Activated T-cell treated with anti-CD3 and anti-CD28 coated beads, Interleukin-2, amount 50 U/mL, for 72 hours (primary cell): ENCODE measurements at regions not wholly inside any gene's neighbourhood (a gene's known extent, or its start where the extent isn't known, plus 50 kb on each side); places are given as distances from the start of the nearest gene placed in this dataset.
"Not testable (repeated sequence)": the region's sequence is repeated elsewhere in the genome, so short reads cannot be mapped to it uniquely, and the experiment has no call there.

Experiments used
- ATAC-seq, 2 donors: fragments of 150-1000 bp; cut with Tn5 transposase; replicated peaks in 1 of 2; 2 replicates each; pipeline ENCODE4 v1.10.0; 2021; ENCODE audit warnings: moderate library complexity in 2 of 2, mild to moderate bottlenecking in 1 of 2
- DNase-seq, 2 donors: peaks; one replicate each; pipeline ENCODE4 v3.0.0; 2021 to 2022; ENCODE audit warnings: mixed read lengths in 1 of 2
- H3K27ac Mint-ChIP-seq: one replicate; pipeline ENCODE4 v1.8.0; 2022; ENCODE audit warnings: mild to moderate bottlenecking, moderate library complexity, mixed read lengths
- H3K27me3 Mint-ChIP-seq: one replicate; pipeline ENCODE4 v1.8.0; 2022; ENCODE audit warnings: low read depth, mixed read lengths
- H3K36me3 Mint-ChIP-seq, 2 donors: one replicate each; pipeline ENCODE4 v1.8.0; 2022; ENCODE audit warnings: mixed read lengths in 2 of 2, mild to moderate bottlenecking in 1 of 2; ENCODE audit not compliant: insufficient read depth in 2 of 2
- H3K4me1 Mint-ChIP-seq: one replicate; pipeline ENCODE4 v1.8.0; 2022; ENCODE audit warnings: low read depth, mixed read lengths
- H3K4me3 Mint-ChIP-seq, 2 donors: one replicate each; pipeline ENCODE4 v1.8.0; 2022; ENCODE audit warnings: mild to moderate bottlenecking in 2 of 2, mixed read lengths in 2 of 2, moderate library complexity in 2 of 2
- H3K9me3 Mint-ChIP-seq, 2 donors: one replicate each; pipeline ENCODE4 v1.8.0; 2022; ENCODE audit warnings: mixed read lengths in 2 of 2

DNA sequence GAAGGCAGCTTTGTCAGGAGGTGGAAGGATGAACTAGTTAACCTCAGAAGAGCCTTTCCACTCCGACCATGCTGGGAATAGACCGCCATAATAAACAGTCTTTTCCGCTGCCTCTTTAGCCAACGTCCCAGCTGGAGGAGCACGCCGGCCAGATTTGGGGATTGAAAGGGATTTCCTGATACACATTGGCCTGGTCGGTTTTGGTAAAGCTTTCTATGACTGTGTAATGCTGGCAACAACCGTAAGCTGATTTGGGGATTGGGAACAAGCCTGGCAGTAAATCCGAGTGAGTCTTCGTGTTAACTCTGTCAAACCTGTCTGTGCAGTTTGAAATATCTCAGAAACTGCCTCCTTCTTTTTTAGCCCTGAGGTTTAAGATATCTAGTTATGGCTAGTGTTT, 87.0 kb downstream of the DAD1 start:
- no peak for DNase-seq

GRCh38 chr14:22500954-22501726, 87.9 kb downstream of the DAD1 start:
- DNase-seq (no peak), ATAC-seq (peak in 1 of 2 donors; percentile 39)
- Mint-ChIP-seq H3K4me1 (peaks cover 53% of the 10 kb centered on the region), H3K27ac (peak overlapping the region; percentile 100), H3K9me3 (no peaks in the 10 kb centered on the region), H3K4me3 (peak overlapping the region; percentile 93 to 95), H3K36me3 (peaks cover 35 to 42% of the 10 kb centered on the region in 2 donors), H3K27me3 (no peaks in the 10 kb centered on the region)

More for the DNA sequence above, 87.0 kb downstream of the DAD1 start:
- peak overlapping the region; percentile 100 for H3K27ac Mint-ChIP-seq
- no peak for ATAC-seq
- peak overlapping the region; percentile 93 to 95 for H3K4me3 Mint-ChIP-seq
- no peaks in the 10 kb centered on the region for H3K9me3 Mint-ChIP-seq
- peaks cover 62% of the 10 kb centered on the region for H3K4me1 Mint-ChIP-seq
- H3K27me3 Mint-ChIP-seq: no peaks in the 10 kb centered on the region
- peaks cover 38 to 50% of the 10 kb centered on the region in 2 donors for H3K36me3 Mint-ChIP-seq

GRCh38 chr14:22500525-22500924, 88.5 kb downstream of the DAD1 start:
- H3K4me1 Mint-ChIP-seq: peaks cover 47% of the 10 kb centered on the region
- H3K27me3 Mint-ChIP-seq: no peaks in the 10 kb centered on the region
- H3K4me3 Mint-ChIP-seq: peak overlapping the region; percentile 93 to 95
- peaks cover 29 to 41% of the 10 kb centered on the region in 2 donors for H3K36me3 Mint-ChIP-seq
- peak overlapping the region; percentile 100 for H3K27ac Mint-ChIP-seq
- H3K9me3 Mint-ChIP-seq: no peaks in the 10 kb centered on the region
- ATAC-seq (no peak), DNase-seq (no peak)

GRCh38 chr14:22497671-22498093, 91.3 kb downstream of the DAD1 start:
- no peak for DNase-seq
- peak overlapping the region; percentile 98 for H3K27ac Mint-ChIP-seq
- H3K36me3 Mint-ChIP-seq: peaks cover 26 to 33% of the 10 kb centered on the region in 2 donors
- H3K4me3 Mint-ChIP-seq: peak overlapping the region; percentile 93 to 95
- no peak for ATAC-seq
- peaks cover 36% of the 10 kb centered on the region for H3K4me1 Mint-ChIP-seq
- H3K9me3 Mint-ChIP-seq: no peaks in the 10 kb centered on the region
- no peaks in the 10 kb centered on the region for H3K27me3 Mint-ChIP-seq

DNA sequence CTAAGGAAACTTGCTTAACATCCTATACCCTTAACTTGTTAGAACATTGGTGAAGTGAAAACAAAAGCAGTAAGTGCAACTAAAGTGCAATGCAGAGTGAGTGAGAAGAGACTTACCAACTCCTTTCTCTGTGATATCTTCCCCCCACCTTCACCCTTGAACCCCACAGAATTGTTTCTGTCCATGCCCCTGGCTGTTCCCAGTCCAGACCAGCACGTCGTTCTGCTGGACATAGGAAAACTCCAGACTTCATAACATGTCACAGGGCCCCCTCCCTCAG, 91.9 kb downstream of the DAD1 start:
- H3K4me3 Mint-ChIP-seq: peak overlapping the region; percentile 93 to 95
- H3K27me3 Mint-ChIP-seq: no peaks in the 10 kb centered on the region
- peak in 1 of 2 donors; percentile 14 for ATAC-seq
- H3K27ac Mint-ChIP-seq: peak overlapping the region; percentile 98
- H3K4me1 Mint-ChIP-seq: peaks cover 34% of the 10 kb centered on the region
- no peak for DNase-seq
- H3K9me3 Mint-ChIP-seq: no peaks in the 10 kb centered on the region
- peaks cover 24 to 34% of the 10 kb centered on the region in 2 donors for H3K36me3 Mint-ChIP-seq

DNA sequence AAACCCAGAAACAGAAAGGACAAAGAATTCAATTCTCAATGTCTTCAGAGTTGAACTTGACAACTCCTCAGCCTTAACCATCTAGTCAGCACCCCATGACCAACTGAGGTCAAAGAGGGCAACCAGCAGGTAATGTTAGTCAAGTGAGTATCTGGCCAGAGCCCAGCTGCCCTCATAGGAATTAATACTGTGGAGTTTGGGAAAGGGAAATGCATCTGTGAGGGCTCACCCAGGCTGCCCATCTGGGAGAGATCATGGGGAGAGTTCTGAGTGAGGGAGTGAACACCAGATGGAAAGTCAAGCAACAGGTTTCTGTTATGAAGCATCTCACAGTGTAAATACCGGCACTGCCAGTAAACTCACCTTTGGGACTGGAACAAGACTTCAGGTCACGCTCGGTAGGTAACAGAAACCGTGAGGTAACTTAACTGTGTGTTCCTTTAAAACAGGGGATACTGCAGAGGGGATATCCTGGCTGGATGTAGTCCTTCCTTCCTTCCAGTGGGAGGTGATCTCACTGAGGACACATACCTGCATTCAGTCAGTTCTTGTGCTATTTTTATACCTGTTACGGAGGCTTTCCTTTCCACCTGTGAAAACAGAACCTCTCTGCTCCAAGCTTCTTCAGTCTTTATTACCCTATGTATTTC, 94.4 kb downstream of the DAD1 start:
- H3K9me3 Mint-ChIP-seq: no peaks in the 10 kb centered on the region
- H3K36me3 Mint-ChIP-seq: peaks cover 19 to 35% of the 10 kb centered on the region in 2 donors
- H3K4me1 Mint-ChIP-seq: peaks cover 34% of the 10 kb centered on the region
- H3K27ac Mint-ChIP-seq: peak overlapping the region; percentile 98
- no peak for ATAC-seq
- peak overlapping the region; percentile 93 to 95 for H3K4me3 Mint-ChIP-seq
- H3K27me3 Mint-ChIP-seq: no peaks in the 10 kb centered on the region
- no peak for DNase-seq

DNA sequence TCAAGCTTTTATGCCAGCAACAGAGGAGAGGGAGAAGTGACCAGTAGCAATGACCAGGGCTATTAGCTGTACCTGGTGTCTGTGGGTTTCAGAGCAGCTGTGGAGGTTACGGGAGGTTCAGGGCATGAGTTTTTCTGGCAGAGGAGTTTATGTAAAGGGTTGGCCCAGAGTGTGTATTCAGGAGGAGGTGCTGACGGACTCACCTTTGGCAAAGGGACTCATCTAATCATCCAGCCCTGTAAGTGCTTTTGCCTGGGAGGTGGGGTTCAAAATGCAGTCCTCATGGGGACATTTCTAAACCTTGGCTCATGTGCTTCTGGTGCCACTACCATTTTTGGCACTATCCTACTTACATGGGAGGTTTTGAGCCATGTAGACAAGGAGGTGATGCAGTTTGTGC, 95.3 kb downstream of the DAD1 start:
- H3K36me3 Mint-ChIP-seq: peaks cover 18 to 36% of the 10 kb centered on the region in 2 donors
- peak overlapping the region; percentile 93 to 95 for H3K4me3 Mint-ChIP-seq
- peak overlapping the region; percentile 98 for H3K27ac Mint-ChIP-seq
- H3K9me3 Mint-ChIP-seq: no peaks in the 10 kb centered on the region
- no peak for DNase-seq
- H3K27me3 Mint-ChIP-seq: no peaks in the 10 kb centered on the region
- H3K4me1 Mint-ChIP-seq: peaks cover 28% of the 10 kb centered on the region
- ATAC-seq: no peak

DNA sequence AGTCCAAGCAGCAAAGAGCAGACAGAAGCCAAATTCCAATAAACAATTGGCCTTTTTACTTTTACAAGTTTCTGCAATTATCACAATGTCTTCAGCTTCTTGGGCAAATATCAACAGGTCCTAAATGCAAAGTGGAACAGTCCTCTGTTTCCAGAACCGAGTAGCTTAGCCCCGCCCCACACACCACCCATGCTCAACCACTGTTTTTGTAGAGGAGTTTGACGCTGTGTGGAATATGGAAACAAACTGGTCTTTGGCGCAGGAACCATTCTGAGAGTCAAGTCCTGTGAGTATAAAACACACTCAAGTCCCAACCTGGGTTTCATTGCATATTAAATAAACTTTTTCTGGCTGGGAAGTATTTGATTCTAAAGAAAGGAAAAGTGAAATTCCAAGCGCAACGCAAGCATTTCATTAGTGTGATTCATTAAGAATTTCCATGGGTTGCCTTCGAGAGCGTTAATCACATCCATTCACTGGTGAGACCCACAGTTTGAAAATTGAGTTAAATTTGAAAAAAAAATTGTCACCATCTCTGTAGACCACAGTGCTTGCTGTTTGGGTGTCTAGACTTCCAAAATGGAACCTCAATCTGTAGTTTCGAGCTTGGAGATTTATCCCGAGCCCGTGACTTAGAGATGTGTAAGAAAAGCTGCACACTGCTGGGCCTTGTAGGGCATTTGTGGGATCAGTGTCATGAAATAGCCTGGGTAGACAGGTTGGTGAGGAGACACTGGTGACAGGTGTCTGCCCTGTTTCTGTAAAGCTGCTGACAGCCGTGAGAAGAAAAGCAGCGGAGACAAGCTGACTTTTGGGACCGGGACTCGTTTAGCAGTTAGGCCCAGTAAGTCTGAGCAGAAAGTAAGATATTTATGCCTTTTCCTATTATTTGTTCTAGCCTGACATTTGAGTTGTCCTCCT, 96.1 kb downstream of the DAD1 start:
- H3K27me3 Mint-ChIP-seq: no peaks in the 10 kb centered on the region
- H3K27ac Mint-ChIP-seq: peak overlapping the region; percentile 98
- H3K4me3 Mint-ChIP-seq: peak overlapping the region; percentile 93 to 95
- H3K9me3 Mint-ChIP-seq: no peaks in the 10 kb centered on the region
- peaks cover 24% of the 10 kb centered on the region for H3K4me1 Mint-ChIP-seq
- H3K36me3 Mint-ChIP-seq: peaks cover 20 to 34% of the 10 kb centered on the region in 2 donors
- DNase-seq: no peak
- ATAC-seq: no peak

DNA sequence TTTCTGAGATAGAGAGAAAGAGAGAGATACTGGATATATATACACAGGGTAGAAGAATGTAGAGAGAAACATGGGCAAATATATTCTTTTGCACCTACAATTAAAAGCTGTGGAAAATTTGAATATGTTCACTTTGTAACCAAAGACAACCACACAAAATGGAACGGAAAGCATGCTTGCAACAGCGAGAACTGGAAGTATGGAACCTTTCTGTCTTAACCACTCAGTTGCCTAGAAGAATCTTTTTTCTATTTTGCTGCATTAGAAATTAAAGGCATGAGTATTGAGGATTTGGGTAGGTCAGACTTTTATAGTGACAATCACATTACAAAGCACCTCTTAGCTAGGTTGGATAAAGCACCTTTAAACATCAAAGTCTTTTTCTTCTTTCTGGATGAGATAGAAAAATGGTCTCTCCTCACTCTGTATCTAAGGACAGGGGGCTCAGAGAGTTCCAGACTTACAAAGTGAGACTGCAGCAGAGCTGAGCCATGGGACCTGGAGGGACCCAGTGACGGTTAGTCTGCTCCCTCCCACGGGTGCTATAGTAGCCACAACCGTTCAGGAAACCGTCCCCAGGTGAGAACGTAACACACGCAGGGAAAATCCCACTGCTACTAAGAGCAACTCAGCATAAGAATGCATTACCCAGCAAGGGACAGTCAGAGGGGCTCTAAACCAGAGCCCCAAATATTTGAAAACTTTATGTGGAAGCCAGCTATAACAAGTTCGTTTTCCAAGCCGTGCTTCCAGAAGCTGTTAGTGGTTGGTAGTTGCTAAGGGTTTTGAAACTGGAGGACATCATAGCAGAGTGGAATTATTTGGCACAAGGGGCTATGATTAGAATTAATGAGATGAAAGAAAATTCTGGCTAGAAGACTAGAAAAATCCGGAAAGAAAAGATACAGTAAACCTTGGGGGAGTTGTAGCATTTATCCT, 97.1 kb downstream of the DAD1 start:
- H3K27ac Mint-ChIP-seq: peak overlapping the region; percentile 98
- peaks cover 16% of the 10 kb centered on the region for H3K4me1 Mint-ChIP-seq
- ATAC-seq (peak; percentile 27 to 49), DNase-seq (peak in 1 of 2 donors; percentile 41)
- no peaks in the 10 kb centered on the region for H3K27me3 Mint-ChIP-seq
- H3K9me3 Mint-ChIP-seq: no peaks in the 10 kb centered on the region
- H3K4me3 Mint-ChIP-seq: peak overlapping the region; percentile 93 to 95
- peaks cover 21 to 30% of the 10 kb centered on the region in 2 donors for H3K36me3 Mint-ChIP-seq

DNA sequence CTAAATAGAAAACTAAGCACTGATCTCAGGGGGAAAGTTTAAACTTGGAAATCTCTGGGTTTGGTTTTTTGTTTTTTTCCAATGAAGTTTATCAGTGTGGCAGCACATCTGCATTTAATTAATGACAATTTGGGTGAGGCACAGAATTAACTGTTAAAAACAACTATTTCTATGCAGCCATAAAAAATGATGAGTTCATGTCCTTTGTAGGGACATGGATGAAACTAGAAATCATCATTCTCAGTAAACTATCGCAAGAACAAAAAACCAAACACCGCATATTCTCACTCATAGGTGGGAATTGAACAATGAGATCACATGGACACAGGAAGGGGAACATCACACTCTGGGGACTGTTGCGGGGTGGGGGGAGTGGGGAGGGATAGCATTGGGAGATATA, 98.0 kb downstream of the DAD1 start:
- not testable (repeated sequence) for H3K27me3 Mint-ChIP-seq, ATAC-seq, H3K9me3 Mint-ChIP-seq, DNase-seq
- peaks cover 16% of the 10 kb centered on the region for H3K4me1 Mint-ChIP-seq
- peak overlapping the region; percentile 98 for H3K27ac Mint-ChIP-seq
- H3K4me3 Mint-ChIP-seq: peak overlapping the region; percentile 93 to 95
- peaks cover 23 to 31% of the 10 kb centered on the region in 2 donors for H3K36me3 Mint-ChIP-seq

- peak; percentile 38 to 50 for ATAC-seq
- H3K27ac Mint-ChIP-seq: peak overlapping the region; percentile 98
- H3K27me3 Mint-ChIP-seq: no peaks in the 10 kb centered on the region
- H3K4me1 Mint-ChIP-seq: peaks cover 16% of the 10 kb centered on the region
- peak overlapping the region; percentile 93 to 95 for H3K4me3 Mint-ChIP-seq
- H3K36me3 Mint-ChIP-seq: peaks cover 26 to 27% of the 10 kb centered on the region in 2 donors
- H3K9me3 Mint-ChIP-seq: no peaks in the 10 kb centered on the region
- no peak for DNase-seq
Observed at GRCh38 chr14:22489957-22490950, 98.8 kb downstream of the DAD1 start.
